SK-N-SH treated with all-trans-retinoic acid at 6 μM for 48 hours (cell line): ENCODE measurements at regions not wholly inside any gene's neighbourhood (a gene's known extent, or its start where the extent isn't known, plus 50 kb on each side); places are given as distances from the start of the nearest gene placed in this dataset.

ENCODE experiments used
- ATAC-seq: fragments of 200-7000 bp; cut with Tn5 transposase; 3 replicates; pipeline ENCODE4 v1.9.1; 2020; ENCODE audit warnings: mild to moderate bottlenecking, moderate library complexity
- ARNTL ChIP-seq: fragments of 450-650 bp; formaldehyde crosslinking; IDR thresholded peaks from 2 replicates; pipeline ENCODE4 v1.5.0; 2020; ENCODE audit warnings: low read depth, mild to moderate bottlenecking, moderate library complexity, borderline replicate concordance
- BACH2 ChIP-seq: fragments of 250-450 bp; sonication (Bioruptor Pico); IDR thresholded peaks from 2 replicates; pipeline ENCODE4 v1.9.0; 2021; ENCODE audit warnings: mild to moderate bottlenecking, borderline replicate concordance
- CREB5 ChIP-seq: fragments of 250-450 bp; sonication (Bioruptor Pico); IDR thresholded peaks from 2 replicates; pipeline ENCODE4 v1.5.1; 2020; ENCODE audit warnings: low read depth, mild to moderate bottlenecking, moderate library complexity
- CSDC2 ChIP-seq: fragments of 250-450 bp; sonication (Bioruptor Pico); IDR thresholded peaks from 2 replicates; pipeline ENCODE4 v1.5.0; 2020; ENCODE audit warnings: mild to moderate bottlenecking, moderate library complexity
- CSRNP3 ChIP-seq: fragments of 250-450 bp; sonication (Bioruptor Pico); IDR thresholded peaks from 2 replicates; pipeline ENCODE4 v1.5.1; 2021; ENCODE audit warnings: mild to moderate bottlenecking, moderate library complexity
- ESRRG ChIP-seq: fragments of 250-450 bp; sonication (Bioruptor Pico); IDR thresholded peaks from 2 replicates; pipeline ENCODE4 v1.6.1; 2021; ENCODE audit warnings: mild to moderate bottlenecking
- GLIS3 ChIP-seq: fragments of 250-450 bp; sonication (Bioruptor Pico); IDR thresholded peaks from 2 replicates; pipeline ENCODE4 v1.5.0; 2020; ENCODE audit warnings: mild to moderate bottlenecking, moderate library complexity
- ISL1 ChIP-seq: fragments of 250-450 bp; sonication (Bioruptor Pico); IDR thresholded peaks from 2 replicates; pipeline ENCODE4 v2.1.2; 2022; ENCODE audit warnings: mild to moderate bottlenecking, moderate library complexity
- OSR1 ChIP-seq: fragments of 250-450 bp; sonication (Bioruptor Pico); IDR thresholded peaks from 2 replicates; pipeline ENCODE4 v1.8.0; 2022; ENCODE audit warnings: moderate library complexity, mild to moderate bottlenecking, inconsistent platforms
- POU6F1 ChIP-seq: fragments of 250-450 bp; sonication (Bioruptor Pico); IDR thresholded peaks from 2 replicates; pipeline ENCODE4 v1.8.0; 2021; ENCODE audit warnings: low read depth, mild to moderate bottlenecking, moderate library complexity, borderline replicate concordance
- PPARA ChIP-seq: fragments of 250-450 bp; sonication (Bioruptor Pico); IDR thresholded peaks from 2 replicates; pipeline ENCODE4 v1.5.0; 2020; ENCODE audit warnings: mild to moderate bottlenecking, borderline replicate concordance
- RARB ChIP-seq: fragments of 250-450 bp; sonication (Bioruptor Pico); IDR thresholded peaks from 2 replicates; pipeline ENCODE4 v1.8.0; 2021; ENCODE audit warnings: mild to moderate bottlenecking, moderate library complexity
- SNAI2 ChIP-seq: fragments of 250-450 bp; sonication (Bioruptor Pico); IDR thresholded peaks from 2 replicates; pipeline ENCODE4 v1.5.0; 2020; ENCODE audit warnings: mild to moderate bottlenecking, moderate library complexity
- TCF4 ChIP-seq: fragments of 250-450 bp; sonication (Bioruptor Pico); IDR thresholded peaks from 2 replicates; pipeline ENCODE4 v1.8.0; 2021; ENCODE audit warnings: mild to moderate bottlenecking, moderate library complexity, borderline replicate concordance
- TSHZ2 ChIP-seq: fragments of 250-450 bp; sonication (Bioruptor Pico); IDR thresholded peaks from 2 replicates; pipeline ENCODE4 v1.5.0; 2020; ENCODE audit warnings: mild to moderate bottlenecking, moderate library complexity
- ZC3H10 ChIP-seq: fragments of 250-450 bp; sonication (Bioruptor Pico); IDR thresholded peaks from 2 replicates; pipeline ENCODE4 v1.5.1; 2021; ENCODE audit warnings: mild to moderate bottlenecking, moderate library complexity
- ZFP3 ChIP-seq: fragments of 250-450 bp; sonication (Bioruptor Pico); IDR thresholded peaks from 2 replicates; pipeline ENCODE4 v1.5.0; 2020; ENCODE audit warnings: mild to moderate bottlenecking, moderate library complexity
- ZFP30 ChIP-seq: fragments of 450-650 bp; formaldehyde crosslinking; IDR thresholded peaks from 2 replicates; pipeline ENCODE4 v1.5.0; 2022; ENCODE audit warnings: mild to moderate bottlenecking, moderate library complexity
- ZNF70 ChIP-seq: fragments of 450-650 bp; formaldehyde crosslinking; IDR thresholded peaks from 2 replicates; pipeline ENCODE4 v1.5.0; 2020; ENCODE audit warnings: mild to moderate bottlenecking, moderate library complexity
- ZNF8 ChIP-seq: fragments of 450-650 bp; formaldehyde crosslinking; IDR thresholded peaks from 2 replicates; pipeline ENCODE4 v1.5.0; 2020; ENCODE audit warnings: mild to moderate bottlenecking, moderate library complexity
- TF ChIP-seq, protein P1 (sequence below): fragments of 250-450 bp; sonication (Bioruptor Pico); IDR thresholded peaks from 2 replicates; pipeline ENCODE4 v1.8.0; 2020; ENCODE audit warnings: mild to moderate bottlenecking, moderate library complexity, borderline replicate concordance

GRCh38 chr16:52869243-52869642, 183.5 kb downstream of the CHD9NB start:
- no peak for ATAC-seq
- TF ChIP-seq ZC3H10 (CRISPR knock-in tag) (no peak), PPARA (CRISPR knock-in tag) (no peak), TSHZ2 (CRISPR knock-in tag) (no peak), ZFP3 (CRISPR knock-in tag) (no peak), ISL1 (CRISPR knock-in tag) (no peak), TCF4 (CRISPR knock-in tag) (no peak), OSR1 (CRISPR knock-in tag) (no peak), ZNF8 (CRISPR knock-in tag) (no peak), RARB (CRISPR knock-in tag) (no peak)

GRCh38 chr16:52863000-52863399, 189.7 kb downstream of the CHD9NB start:
- ATAC-seq = no peak
- TF ChIP-seq OSR1 (CRISPR knock-in tag) (no peak), CSDC2 (no peak), RARB (CRISPR knock-in tag) (no peak), SNAI2 (CRISPR knock-in tag) (no peak), TSHZ2 (CRISPR knock-in tag) (no peak), ZNF8 (CRISPR knock-in tag) (no peak), ZC3H10 (CRISPR knock-in tag) (no peak), ZNF70 (CRISPR knock-in tag) (no peak), POU6F1 (CRISPR knock-in tag) (no peak), ESRRG (CRISPR knock-in tag) (no peak), PPARA (CRISPR knock-in tag) (no peak), ARNTL (no peak), GLIS3 (CRISPR knock-in tag) (no peak), CSRNP3 (no peak), TCF4 (CRISPR knock-in tag) (no peak), ZFP30 (CRISPR knock-in tag) (no peak), BACH2 (no peak), ZFP3 (CRISPR knock-in tag) (no peak), CREB5 (no peak)
- TF ChIP-seq, protein P1, sequence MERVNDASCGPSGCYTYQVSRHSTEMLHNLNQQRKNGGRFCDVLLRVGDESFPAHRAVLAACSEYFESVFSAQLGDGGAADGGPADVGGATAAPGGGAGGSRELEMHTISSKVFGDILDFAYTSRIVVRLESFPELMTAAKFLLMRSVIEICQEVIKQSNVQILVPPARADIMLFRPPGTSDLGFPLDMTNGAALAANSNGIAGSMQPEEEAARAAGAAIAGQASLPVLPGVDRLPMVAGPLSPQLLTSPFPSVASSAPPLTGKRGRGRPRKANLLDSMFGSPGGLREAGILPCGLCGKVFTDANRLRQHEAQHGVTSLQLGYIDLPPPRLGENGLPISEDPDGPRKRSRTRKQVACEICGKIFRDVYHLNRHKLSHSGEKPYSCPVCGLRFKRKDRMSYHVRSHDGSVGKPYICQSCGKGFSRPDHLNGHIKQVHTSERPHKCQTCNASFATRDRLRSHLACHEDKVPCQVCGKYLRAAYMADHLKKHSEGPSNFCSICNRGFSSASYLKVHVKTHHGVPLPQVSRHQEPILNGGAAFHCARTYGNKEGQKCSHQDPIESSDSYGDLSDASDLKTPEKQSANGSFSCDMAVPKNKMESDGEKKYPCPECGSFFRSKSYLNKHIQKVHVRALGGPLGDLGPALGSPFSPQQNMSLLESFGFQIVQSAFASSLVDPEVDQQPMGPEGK (CRISPR knock-in tag) = no peak
- TF ChIP-seq, all 23 proteins: peak for 0
